IMR-90 (cell line): ENCODE measurements at regions not wholly inside any gene's neighbourhood (a gene's known extent, or its start where the extent isn't known, plus 50 kb on each side); places are given as distances from the start of the nearest gene placed in this dataset.
A peak's percentile ranks its signal among the peaks of the same experiment; 100 is the strongest.

Source experiments
- ATAC-seq: fragments of 200-7000 bp; cut with Tn5 transposase; 2 replicates; pipeline ENCODE4 v1.9.1; 2020; ENCODE audit warnings: low read depth, mild to moderate bottlenecking, moderate library complexity
- BruUV-seq: library from RNA; stranded (reverse); fragments of 400-500 nt; replicated peaks from 2 replicates; lab custom pipeline; 2021; lab: Mats Ljungman, UMichigan
- CTCF ChIA-PET: fragments of 300-600 bp; formaldehyde crosslinking; extraction: SDS; loops from one replicate; lab custom pipeline; 2021; ENCODE audit warnings: antibody characterized with exemption; lab: Yijun Ruan, JAX
- POLR2A ChIA-PET: fragments of 300-600 bp; sonication (Branson Sonifier 250); formaldehyde crosslinking; loops from one replicate; lab custom pipeline; 2022; ENCODE audit warnings: antibody characterized with exemption; ENCODE audit not compliant: unreplicated experiment; lab: Charles Lee
- DNase-seq: peaks from one replicate; pipeline ENCODE4 v3.0.0; 2013
- H2AFZ ChIP-seq: replicated peaks from 2 replicates; pipeline ENCODE3; 2013; ENCODE audit warnings: low read length, mild to moderate bottlenecking; ENCODE audit not compliant: poor library complexity
- H2AK5ac ChIP-seq: 2 replicates; pipeline ENCODE4 v1.6.1; 2013; ENCODE audit warnings: low read depth, low read length, inconsistent platforms
- H2AK9ac ChIP-seq: replicated peaks from 2 replicates; pipeline ENCODE3; 2013; ENCODE audit warnings: mild to moderate bottlenecking, low read depth, low read length, moderate library complexity; ENCODE audit not compliant: poor library complexity
- H2BK120ac ChIP-seq: 2 replicates; pipeline ENCODE4 v1.6.1; 2013; ENCODE audit warnings: low read depth, low read length, inconsistent platforms
- H2BK15ac ChIP-seq: 3 replicates; pipeline ENCODE4 v1.6.1; 2013; ENCODE audit warnings: low read depth, low read length, inconsistent platforms
- H2BK20ac ChIP-seq: 2 replicates; pipeline ENCODE4 v1.6.1; 2013; ENCODE audit warnings: low read depth, mild to moderate bottlenecking, inconsistent platforms, low read length, moderate library complexity
- H2BK5ac ChIP-seq: 2 replicates; pipeline ENCODE4 v1.6.1; 2013; ENCODE audit warnings: mild to moderate bottlenecking, low read depth, low read length, inconsistent platforms; ENCODE audit not compliant: poor library complexity, severe bottlenecking
- H3K14ac ChIP-seq: replicated peaks from 2 replicates; pipeline ENCODE4 v1.6.1; 2013; ENCODE audit warnings: low read depth, low read length, inconsistent platforms
- H3K18ac ChIP-seq: 2 replicates; pipeline ENCODE4 v1.6.1; 2013; ENCODE audit warnings: low read depth, low read length, control low read depth
- H3K23ac ChIP-seq: 2 replicates; pipeline ENCODE4 v1.6.1; 2013; ENCODE audit warnings: low read depth, low read length, inconsistent platforms
- H3K27ac ChIP-seq: 2 replicates; pipeline ENCODE4 v1.5.1; 2013; ENCODE audit warnings: mild to moderate bottlenecking, control low read depth, low read length; ENCODE audit not compliant: insufficient read depth
- H3K27me3 ChIP-seq: 2 replicates; pipeline ENCODE4 v1.6.1; 2013; ENCODE audit warnings: low read length; ENCODE audit not compliant: control insufficient read depth, insufficient read depth
- H3K36me3 ChIP-seq: 2 replicates; pipeline ENCODE4 v1.6.1; 2013; ENCODE audit warnings: low read length, mixed read lengths; ENCODE audit not compliant: control insufficient read depth, insufficient read depth
- H3K4ac ChIP-seq: 2 replicates; pipeline ENCODE4 v1.6.1; 2013; ENCODE audit warnings: low read depth, low read length, inconsistent platforms
- H3K4me1 ChIP-seq: 2 replicates; pipeline ENCODE4 v1.6.1; 2013; ENCODE audit warnings: low read length, mixed read lengths; ENCODE audit not compliant: control insufficient read depth, insufficient read depth
- H3K4me2 ChIP-seq: 2 replicates; pipeline ENCODE4 v1.6.1; 2013; ENCODE audit warnings: low read depth, mild to moderate bottlenecking, control low read depth, low read length, moderate library complexity
- H3K4me3 ChIP-seq: 2 replicates; pipeline ENCODE4 v1.5.1; 2013; ENCODE audit warnings: low read depth, mild to moderate bottlenecking, control low read depth, low read length, moderate library complexity; ENCODE audit not compliant: insufficient read depth
- H3K56ac ChIP-seq: 2 replicates; pipeline ENCODE4 v1.6.1; 2013; ENCODE audit warnings: low read length, inconsistent platforms; ENCODE audit not compliant: insufficient read depth; ENCODE audit errors: extremely low read depth
- H3K79me1 ChIP-seq, 2 experiments: 2 replicates each; pipeline ENCODE4 v1.6.1; 2013; ENCODE audit warnings: low read length in 2 of 2, inconsistent platforms in 1 of 2, low read depth in 1 of 2
- H3K9ac ChIP-seq: 2 replicates; pipeline ENCODE4 v1.6.1; 2013; ENCODE audit warnings: low read depth, low read length, control low read depth
- H3K9me1 ChIP-seq: 2 replicates; pipeline ENCODE4 v1.6.1; 2013; ENCODE audit warnings: low read length, inconsistent platforms; ENCODE audit not compliant: insufficient read depth
- H3K9me3 ChIP-seq: 2 replicates; pipeline ENCODE4 v1.6.1; 2013; ENCODE audit warnings: low read length; ENCODE audit not compliant: control insufficient read depth, insufficient read depth
- H4K20me1 ChIP-seq: 2 replicates; pipeline ENCODE4 v1.6.1; 2013; ENCODE audit warnings: low read length, inconsistent platforms; ENCODE audit not compliant: insufficient read depth
- H4K5ac ChIP-seq: 2 replicates; pipeline ENCODE4 v1.6.1; 2013; ENCODE audit warnings: mild to moderate bottlenecking, low read depth, low read length, control low read depth
- H4K8ac ChIP-seq, 2 experiments: 2 replicates each; pipeline ENCODE4 v1.6.1; 2013; ENCODE audit warnings: low read depth in 2 of 2, low read length in 2 of 2, control low read depth in 1 of 2, inconsistent platforms in 1 of 2
- H4K91ac ChIP-seq: 2 replicates; pipeline ENCODE4 v1.6.1; 2013; ENCODE audit warnings: low read depth, low read length, inconsistent platforms; ENCODE audit not compliant: insufficient read depth
- BHLHE40 ChIP-seq: fragments of 150-350 bp; IDR thresholded peaks from 2 replicates; pipeline ENCODE4 v1.6.1; 2016; ENCODE audit warnings: mild to moderate bottlenecking, low read depth, low read length
- CEBPB ChIP-seq: IDR thresholded peaks from 2 replicates; pipeline ENCODE4 v1.6.1; 2012; ENCODE audit warnings: low read depth, low read length, improper control_type of control experiment
- CHD1 ChIP-seq: IDR thresholded peaks from 2 replicates; pipeline ENCODE4 v1.6.1; 2012; ENCODE audit warnings: low read depth, low read length, improper control_type of control experiment
- CTCF ChIP-seq: conservative IDR thresholded peaks from 2 replicates; pipeline ENCODE4 v1.5.1; 2012; ENCODE audit warnings: mild to moderate bottlenecking, low read depth, low read length, improper control_type of control experiment
- ELK1 ChIP-seq: fragments of 150-350 bp; IDR thresholded peaks from 2 replicates; pipeline ENCODE4 v1.6.1; 2016; ENCODE audit warnings: low read depth, mild to moderate bottlenecking, low read length, moderate library complexity, borderline replicate concordance
- FOS ChIP-seq: fragments of 150-350 bp; IDR thresholded peaks from 2 replicates; pipeline ENCODE4 v1.6.1; 2016; ENCODE audit warnings: low read depth, low read length
- MAFK ChIP-seq: IDR thresholded peaks from 2 replicates; pipeline ENCODE4 v1.6.1; 2012; ENCODE audit warnings: low read depth, low read length, improper control_type of control experiment
- MAZ ChIP-seq: IDR thresholded peaks from 2 replicates; pipeline ENCODE4 v1.6.1; 2012; ENCODE audit warnings: low read depth, mild to moderate bottlenecking, low read length, improper control_type of control experiment, moderate library complexity, borderline replicate concordance
- MXI1 ChIP-seq: IDR thresholded peaks from 2 replicates; pipeline ENCODE4 v1.6.1; 2012; ENCODE audit warnings: low read depth, mild to moderate bottlenecking, low read length, moderate library complexity, borderline replicate concordance
- NFE2L2 ChIP-seq: fragments of 150-350 bp; IDR thresholded peaks from 2 replicates; pipeline ENCODE4 v1.6.1; 2016; ENCODE audit warnings: low read depth, mild to moderate bottlenecking, low read length
- POLR2A ChIP-seq: IDR thresholded peaks from 2 replicates; pipeline ENCODE4 v1.6.1; 2012; ENCODE audit warnings: mild to moderate bottlenecking, low read depth, low read length
- RAD21 ChIP-seq: IDR thresholded peaks from 2 replicates; pipeline ENCODE4 v1.6.1; 2012; ENCODE audit warnings: low read length, improper control_type of control experiment
- RCOR1 ChIP-seq: IDR thresholded peaks from 2 replicates; pipeline ENCODE4 v1.6.1; 2012; ENCODE audit warnings: mild to moderate bottlenecking, low read length, improper control_type of control experiment; ENCODE audit not compliant: insufficient replicate concordance
- RFX5 ChIP-seq: IDR thresholded peaks from 2 replicates; pipeline ENCODE4 v1.8.0; 2012; ENCODE audit warnings: low read depth, mild to moderate bottlenecking, low read length, moderate library complexity
- SMC3 ChIP-seq: fragments of 150-350 bp; IDR thresholded peaks from 2 replicates; pipeline ENCODE4 v1.6.1; 2016; ENCODE audit warnings: low read depth, mild to moderate bottlenecking, antibody characterized with exemption, low read length, moderate library complexity
- USF2 ChIP-seq: fragments of 150-350 bp; IDR thresholded peaks from 2 replicates; pipeline ENCODE4 v1.6.1; 2017; ENCODE audit warnings: mild to moderate bottlenecking, antibody characterized with exemption, low read length, low read depth
- WGBS, 2 experiments: methylation state at CpG; one replicate each; pipeline versions ENCODE4 v1.1.5 to v1.1.7; 2013; ENCODE audit warnings: missing lambda C conversion rate in 2 of 2; ENCODE audit not compliant: insufficient read length in 1 of 2; ENCODE audit errors: extremely low coverage in 2 of 2; 5-methylcytosine and 5-hydroxymethylcytosine counted together
- dilution Hi-C: fragments of 300-500 bp; cut with HindIII; formaldehyde crosslinking; loops from one replicate; pipeline ENCODE4 v1.14.3; 2018; ENCODE audit warnings: low sequenced_read_pairs; ENCODE audit not compliant: unreplicated experiment
- in situ Hi-C: fragments of 300-500 bp; cut with MboI; formaldehyde crosslinking; loops from 3 replicates; pipeline ENCODE4 v1.14.3; 2019; ENCODE audit warnings: low sequenced_read_pairs, inconsistent platforms, mixed read lengths
- intact Hi-C: fragments of 100-400 bp; cut with micrococcal nuclease; formaldehyde crosslinking; loops from 2 replicates; pipeline ENCODE4 v1.10.0; 2022

- H3K4me1 ChIP-seq, result peaks cover 23% of the 10 kb centered on the region
- ATAC-seq, result no peak
- dilution Hi-C loops, result no loop called here
- ChIA-PET CTCF (interaction anchor here (0.5 kb wide), 1 partner anchor 583 kb away, joined by 6 read pairs; no protein-coding TSS in a partner anchor), POLR2A (no interaction called here)
- no peaks in the 10 kb centered on the region for H3K79me1 ChIP-seq
- H3K18ac ChIP-seq, result peak overlapping the region; percentile 99
- no peaks in the 10 kb centered on the region for H4K20me1 ChIP-seq
- no peak overlapping the region for H2AK9ac ChIP-seq
- BruUV-seq, result no TSS peak
- peak overlapping the region; percentile 48 for H3K4ac ChIP-seq
- no peaks in the 10 kb centered on the region for H3K36me3 ChIP-seq
- H2BK120ac ChIP-seq, result peak overlapping the region; percentile 56
- peak overlapping the region; percentile 96 for H2BK15ac ChIP-seq
- no peak overlapping the region for H3K9ac ChIP-seq
- peak overlapping the region; percentile 91 for H4K5ac ChIP-seq
- no peaks in the 10 kb centered on the region for H3K9me3 ChIP-seq
- peak overlapping the region; percentile 13; the same call in 1 of the 2 replicates for H4K91ac ChIP-seq
- in situ Hi-C loops, result no loop called here
- H2BK5ac ChIP-seq, result peak overlapping the region; percentile 37
- intact Hi-C loops, result no loop called here
- no peaks in the 10 kb centered on the region for H3K27me3 ChIP-seq
- WGBS, 2 experiments, result 80% methylated on average over 1 of the region's 6 CpGs; no CpG with 5 or more reads in 1 of the 2 experiments
- peak overlapping the region; percentile 44 for H2BK20ac ChIP-seq
- no peak overlapping the region for H3K4me2 ChIP-seq
- H3K9me1 ChIP-seq, result peaks cover 3% of the 10 kb centered on the region; the same call in 1 of the 2 replicates
- no peak overlapping the region for H3K56ac ChIP-seq
- H2AK5ac ChIP-seq, result peak overlapping the region; percentile 70
- H3K27ac ChIP-seq, result peak overlapping the region; percentile 46; the same call in 1 of the 2 replicates
- no peak overlapping the region for H2AFZ ChIP-seq
- peak overlapping the region in 1 of 2 experiments; percentile 63; a peak in 2 of 4 replicates for H4K8ac ChIP-seq
- no peak for DNase-seq
- peak overlapping the region; percentile 67 for H3K14ac ChIP-seq
- H3K4me3 ChIP-seq, result no peak overlapping the region
- TF ChIP-seq RAD21 (no peak), RFX5 (no peak), MAFK (no peak), BHLHE40 (no peak), POLR2A (no peak), NFE2L2 (no peak), ELK1 (no peak), MAZ (no peak), MXI1 (no peak), CEBPB (no peak), CHD1 (no peak), USF2 (no peak), CTCF (no peak), RCOR1 (no peak), FOS (no peak), SMC3 (no peak)
- H3K23ac ChIP-seq, result peak overlapping the region; percentile 68; the same call in 1 of the 2 replicates
These were observed 65.2 kb upstream of the TNIK start for GRCh38 chr3:171525437-171525836.
